Stimulated activated CD4-positive, alpha-beta T cell treated with anti-CD3 and anti-CD28 coated beads, TNF-alpha, amount 100 ng/mL, for 48 hours (primary cell): ENCODE measurements at regions not wholly inside any gene's neighbourhood (a gene's known extent, or its start where the extent isn't known, plus 50 kb on each side); places are given as distances from the start of the nearest gene placed in this dataset.

ENCODE experiments used
- DNase-seq, 3 donors: peaks; one replicate each; pipeline ENCODE4 v3.0.0-alpha.2; 2020; ENCODE audit warnings: low read depth in 3 of 3

DNA sequence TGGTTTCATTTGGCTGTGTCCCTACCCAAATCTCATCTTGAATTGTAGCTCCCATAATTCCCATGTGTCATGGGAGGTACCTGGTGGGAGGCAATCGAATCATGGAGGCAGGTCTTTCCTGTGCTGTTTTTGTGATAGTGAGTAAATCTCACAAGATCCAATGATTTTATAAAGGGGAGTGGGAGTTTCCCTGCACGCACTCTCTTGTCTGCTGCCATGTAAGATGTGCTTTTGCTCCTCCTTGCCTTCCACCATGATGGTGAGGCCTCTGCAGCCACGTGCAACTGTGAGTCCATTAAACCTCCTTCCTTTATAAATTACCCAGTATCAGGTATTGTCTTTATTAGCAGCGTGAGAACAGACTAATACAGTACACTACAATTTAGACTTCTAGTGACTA is 67.5 kb upstream of the LINC01488 start:
- no peak for DNase-seq

DNA sequence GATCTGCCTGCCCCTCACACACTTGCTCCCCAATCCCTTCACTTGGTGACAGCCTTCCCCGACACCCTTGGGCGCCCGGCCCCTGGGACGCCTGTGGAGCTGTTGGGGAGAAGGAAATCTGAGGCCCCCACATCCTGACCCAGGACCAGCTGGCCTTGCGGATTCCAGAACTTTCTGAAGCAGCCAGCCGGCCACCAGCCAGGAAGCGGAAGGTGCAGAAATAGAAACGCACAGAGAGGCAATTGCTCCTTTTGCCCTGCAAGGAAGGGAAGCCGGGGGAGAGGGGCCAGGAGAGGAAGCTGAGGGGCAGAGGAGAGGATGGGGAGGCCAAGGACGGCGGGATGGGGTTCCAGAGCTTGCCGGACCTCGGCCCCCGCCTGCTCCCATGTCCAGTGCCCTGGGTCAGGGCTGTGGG is 66.7 kb upstream of the LINC01488 start:
- no peak for DNase-seq

DNA sequence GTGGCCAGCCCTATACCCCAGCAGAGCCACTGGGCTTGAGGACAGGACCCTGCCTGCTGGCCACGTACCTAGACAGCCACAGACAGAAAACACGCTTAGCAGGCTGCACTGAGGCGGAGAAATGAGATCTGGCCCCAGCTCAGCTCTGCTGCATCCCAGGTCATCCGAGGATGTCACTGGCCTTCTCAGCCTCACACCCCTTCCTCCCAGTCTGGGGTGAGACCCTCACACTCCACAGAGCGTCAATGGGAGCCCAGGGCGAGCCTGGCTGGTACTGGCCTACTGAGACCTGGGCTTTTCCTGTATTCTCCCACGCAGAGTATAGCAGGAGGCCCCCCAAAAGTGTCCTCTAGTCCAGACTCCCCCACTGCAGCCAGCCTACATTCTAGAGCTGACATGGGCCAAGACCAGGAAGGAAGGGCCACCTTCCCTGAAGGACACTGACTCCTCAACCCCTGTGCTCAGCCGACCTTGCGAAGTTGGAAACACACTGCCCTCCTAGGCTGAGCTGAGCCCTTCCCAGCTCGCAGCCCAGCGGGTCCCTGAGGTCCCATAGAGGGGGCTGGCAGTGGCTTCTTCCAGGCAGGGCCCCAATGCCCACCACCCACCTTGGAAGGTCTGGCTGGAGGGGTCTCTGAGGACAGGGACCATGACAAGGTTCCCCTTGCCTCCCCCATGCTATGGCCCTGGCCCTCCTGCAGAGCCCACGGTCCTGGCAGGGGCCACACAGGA is 65.9 kb upstream of the LINC01488 start:
- no peak for DNase-seq

DNA sequence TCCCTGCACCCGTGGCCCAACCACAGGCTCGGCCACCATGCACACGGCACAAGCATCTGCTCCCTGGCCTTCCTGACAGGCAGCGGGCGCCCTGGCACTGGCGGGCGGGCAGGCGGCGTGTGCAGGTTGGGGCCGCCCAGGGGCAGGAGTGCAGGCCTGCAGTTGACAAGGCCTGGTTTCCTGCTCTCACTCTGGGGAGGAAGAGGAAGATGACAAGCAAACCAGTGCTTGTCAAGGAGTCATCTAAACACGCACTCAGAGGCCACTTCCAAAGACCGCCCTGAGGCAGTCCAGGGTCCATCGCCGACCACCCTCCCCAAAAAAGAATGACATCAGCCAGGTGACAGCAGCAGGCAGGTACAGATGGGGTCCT is 65.3 kb upstream of the LINC01488 start:
- no peak for DNase-seq

DNA sequence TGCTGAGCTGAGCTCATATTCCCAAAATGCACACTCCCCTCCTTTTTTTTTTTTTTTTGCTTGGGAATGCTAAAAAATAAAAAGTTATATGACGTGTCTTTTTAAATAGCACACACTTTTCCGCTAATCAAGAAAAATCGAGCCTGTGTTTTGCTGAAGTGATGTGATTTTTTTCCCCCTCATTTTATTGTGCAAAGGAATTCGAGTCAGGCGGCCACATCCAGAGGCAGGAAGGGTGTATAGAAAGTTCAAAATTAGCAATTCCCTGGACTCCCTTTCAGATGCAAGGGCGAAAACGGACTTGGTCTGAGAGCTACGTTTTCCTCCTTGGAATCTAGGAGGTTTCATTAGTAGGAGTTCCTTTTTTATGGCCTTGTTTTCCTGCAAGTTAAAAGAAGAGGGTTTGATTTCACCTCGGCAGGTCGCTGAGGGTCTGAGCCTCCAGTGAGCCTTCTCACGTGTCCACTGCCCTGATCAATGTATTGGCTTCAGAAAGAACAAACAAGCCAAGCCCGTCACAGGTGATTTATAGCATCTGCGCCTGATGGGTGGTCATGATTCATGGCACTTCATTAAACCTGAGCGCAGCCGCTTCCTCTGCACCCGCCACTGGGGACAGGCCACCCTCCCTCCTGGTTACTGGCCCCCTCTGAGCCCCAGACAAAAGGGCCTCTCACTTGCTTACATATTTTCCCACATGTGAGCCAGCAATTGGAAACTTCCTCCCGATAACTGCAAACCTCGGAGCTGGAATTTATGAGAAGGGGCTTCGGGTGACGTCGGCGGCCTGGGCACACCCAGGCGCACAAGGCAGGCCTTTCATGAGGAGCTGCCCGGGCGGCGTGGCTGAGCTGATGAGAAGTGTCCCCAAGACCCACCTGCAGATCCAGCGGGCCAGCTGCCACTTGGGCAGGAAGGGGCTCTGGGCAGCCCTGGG is 64.4 kb upstream of the LINC01488 start:
- DNase-seq: no peak

DNA sequence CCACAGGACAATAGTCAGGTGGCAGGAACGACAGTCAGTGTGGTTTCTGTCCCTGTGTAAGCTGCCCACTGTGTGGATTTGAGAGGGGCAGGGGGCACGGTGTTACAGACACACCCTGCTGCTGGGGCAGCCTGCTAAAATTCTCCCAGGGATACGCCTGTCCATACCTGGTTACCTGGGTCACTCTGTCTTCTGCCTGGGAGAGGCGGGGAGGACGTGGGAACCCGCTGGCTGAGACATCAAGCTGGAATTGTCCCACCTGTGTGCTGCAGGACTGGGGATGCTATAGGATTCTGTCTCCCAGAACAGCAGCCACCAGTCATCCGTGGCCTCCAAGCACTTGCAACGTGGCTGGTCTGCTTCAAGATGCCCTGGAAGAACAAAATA is 63.8 kb upstream of the LINC01488 start:
- no peak for DNase-seq

DNA sequence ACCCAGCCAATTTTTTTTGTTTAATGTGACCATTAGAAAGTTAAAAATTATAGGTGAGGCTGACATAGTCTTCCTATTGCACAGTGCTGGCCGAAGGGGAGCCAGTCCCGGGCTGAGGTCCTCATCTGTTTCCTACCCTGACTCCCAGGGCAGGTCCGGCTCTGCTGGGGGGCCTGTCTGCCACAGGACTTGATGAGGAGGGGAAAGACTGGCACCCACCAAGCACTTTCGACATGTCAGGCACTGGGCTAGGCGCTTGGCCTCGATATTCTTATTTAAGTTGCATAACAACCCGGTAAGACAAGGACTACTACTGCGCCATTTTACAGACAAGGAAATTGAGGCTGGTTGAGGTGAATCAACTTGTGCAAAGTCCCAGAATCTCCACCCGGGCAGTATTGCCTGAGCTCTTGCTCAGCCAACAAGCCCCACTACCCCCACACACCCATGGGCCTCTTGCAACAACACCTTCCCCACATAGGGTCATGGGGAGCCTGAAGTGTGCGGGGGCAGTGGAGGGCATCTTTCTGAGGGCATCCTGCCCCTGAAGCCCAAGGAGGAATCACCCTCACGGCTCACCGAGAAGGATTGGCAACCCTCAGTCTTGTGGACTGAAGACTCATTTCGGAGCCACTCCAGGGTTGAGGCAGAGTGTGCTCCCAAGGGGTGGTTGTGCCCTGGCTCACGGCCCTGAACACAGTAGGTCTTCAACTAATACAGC is 62.7 kb upstream of the LINC01488 start:
- DNase-seq: no peak

DNA sequence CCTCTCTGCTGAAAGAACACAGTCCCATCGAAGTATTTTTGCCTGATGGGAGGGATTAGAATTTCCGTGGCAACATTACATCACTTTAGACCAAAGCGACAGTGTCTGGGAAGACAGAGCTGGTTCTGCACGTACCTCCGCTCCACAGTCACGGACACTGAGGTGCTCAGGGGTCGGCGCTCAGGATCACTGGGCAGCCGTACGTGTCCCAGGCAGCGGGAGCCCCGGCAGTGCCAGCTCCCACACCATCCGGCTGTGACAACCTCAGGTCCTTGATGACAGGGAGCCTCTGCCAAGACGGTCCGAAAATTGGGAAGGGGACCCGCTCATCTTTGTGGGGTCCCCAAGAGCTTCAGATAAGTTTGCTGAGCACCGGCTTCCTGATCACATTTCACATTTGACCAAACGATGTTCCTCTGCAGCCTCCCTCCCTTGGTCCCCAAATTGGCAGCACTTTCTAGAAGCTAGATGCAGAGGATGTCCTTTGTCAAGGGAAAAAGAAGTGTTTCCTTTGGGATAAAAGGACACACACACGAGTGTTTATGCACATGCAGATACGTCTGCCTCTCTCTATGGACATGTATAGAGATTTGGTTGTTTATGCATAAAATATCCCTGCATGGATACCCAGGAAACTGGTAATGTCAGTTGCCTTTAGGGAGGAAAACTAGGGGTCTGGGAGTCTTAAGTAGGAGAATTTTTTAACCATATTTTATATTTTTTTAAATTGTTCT is 61.6 kb upstream of the LINC01488 start:
- no peak for DNase-seq

DNA sequence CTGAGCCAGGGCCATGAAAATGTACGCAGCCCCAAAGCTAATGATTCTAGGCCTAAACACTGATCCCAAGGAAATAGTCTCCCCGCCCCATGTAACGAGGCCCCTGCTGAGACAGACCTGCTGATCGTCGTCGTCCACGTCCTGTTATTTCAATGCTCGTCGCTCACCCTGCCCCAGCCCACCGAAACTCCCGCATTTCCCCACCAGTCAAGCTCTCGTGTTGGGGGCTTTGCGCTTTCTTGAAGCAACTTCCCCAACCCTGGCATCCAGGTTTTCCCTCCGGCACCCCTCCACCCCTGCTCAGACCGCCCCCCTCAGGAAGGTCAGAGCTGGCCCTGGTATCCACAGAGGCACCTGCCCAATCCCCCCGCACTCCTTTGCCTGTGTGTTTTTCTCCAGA is 58.8 kb upstream of the LINC01488 start:
- no peak for DNase-seq

DNA sequence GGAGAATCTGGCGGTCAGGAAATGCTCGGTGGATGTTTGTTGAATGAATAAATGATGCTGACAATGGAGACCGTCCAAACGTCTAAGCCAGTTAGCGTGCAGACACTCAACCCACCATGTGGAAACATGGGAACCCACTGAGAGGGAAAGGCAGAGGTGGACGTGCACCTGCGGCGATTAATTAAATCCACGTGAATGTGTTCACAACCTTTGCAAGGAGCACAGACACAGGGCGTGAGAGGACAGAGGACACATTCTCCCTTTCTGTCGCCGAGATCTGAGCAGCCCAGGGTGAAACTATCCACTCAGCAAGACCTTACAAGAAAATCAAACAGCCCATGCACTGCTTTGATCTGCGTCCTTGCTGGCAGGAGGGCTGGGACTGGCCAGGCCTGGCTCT is 58.3 kb upstream of the LINC01488 start:
- DNase-seq: no peak

DNA sequence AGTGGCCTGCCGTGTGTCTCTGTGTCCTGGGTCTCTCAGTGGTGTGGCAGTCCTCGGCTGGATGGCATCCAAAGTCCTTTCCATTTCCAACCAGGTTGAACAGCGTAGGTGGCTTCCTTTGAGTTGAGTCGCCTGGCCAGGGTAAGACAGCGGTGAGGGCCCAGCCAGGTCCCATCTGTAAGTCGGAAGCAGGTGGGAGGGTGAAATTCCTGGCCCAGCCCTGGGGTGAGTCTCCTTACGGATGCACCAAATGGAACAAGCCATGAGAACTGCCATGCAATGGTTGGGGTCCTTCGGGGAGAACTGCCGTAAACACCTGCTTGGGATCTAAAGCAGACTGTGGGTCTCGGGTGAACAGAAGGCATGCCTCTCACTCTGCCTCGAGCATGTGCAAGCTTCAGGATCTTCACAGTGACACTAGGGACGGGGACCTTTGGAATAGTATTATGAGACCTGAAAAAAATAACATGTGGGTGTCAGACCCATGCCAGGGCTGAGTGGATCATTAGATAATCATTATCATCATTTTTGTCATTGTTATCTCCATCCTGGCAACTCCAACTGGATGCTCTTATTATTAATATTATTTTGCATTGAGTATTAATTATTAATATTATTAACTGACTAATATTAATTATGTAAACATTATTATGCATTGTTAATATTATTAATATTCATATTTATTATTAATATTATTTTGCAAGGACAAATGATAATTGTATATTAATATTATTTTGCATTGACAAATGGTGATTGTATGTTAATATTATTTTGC is 57.7 kb upstream of the LINC01488 start:
- DNase-seq: no peak

DNA sequence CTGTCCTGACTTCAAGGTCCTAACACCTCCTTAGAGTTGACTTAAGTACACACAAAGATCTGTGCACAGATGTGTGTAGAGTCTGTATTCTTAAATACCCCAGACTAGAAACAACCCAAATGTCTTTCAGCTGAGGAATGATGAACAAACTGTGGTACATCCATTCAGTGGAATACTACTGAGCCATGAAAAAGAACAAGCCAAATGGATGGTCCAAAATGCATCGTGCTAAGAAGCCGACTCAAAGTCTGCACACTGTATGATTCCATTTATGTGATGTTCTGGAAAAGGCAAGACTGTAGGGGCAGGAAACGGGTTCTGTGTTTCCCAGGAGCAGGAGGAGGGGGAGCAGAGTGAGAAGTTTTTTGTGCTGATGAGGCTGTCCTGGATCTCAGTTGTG is 56.7 kb upstream of the LINC01488 start:
- no peak for DNase-seq

DNA sequence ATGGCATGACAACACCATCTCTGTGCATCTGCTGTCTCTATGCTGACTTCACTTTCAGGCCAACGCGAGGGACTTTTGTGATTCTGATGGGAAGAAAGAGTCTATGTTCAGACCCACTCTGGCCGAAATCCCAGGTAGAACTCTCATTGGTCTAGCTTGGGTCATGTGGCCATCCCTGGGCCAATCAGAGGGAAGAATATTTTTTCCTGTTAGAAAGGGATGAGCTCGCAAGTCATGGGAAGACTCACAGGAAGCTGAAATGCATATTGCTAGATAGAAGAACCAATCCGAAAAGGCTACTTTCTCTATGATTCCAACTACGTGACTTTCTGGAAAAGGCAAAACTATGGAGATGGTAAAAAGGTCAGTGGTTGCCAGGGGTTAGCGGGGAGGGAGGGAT is 56.0 kb upstream of the LINC01488 start:
- DNase-seq: no peak

DNA sequence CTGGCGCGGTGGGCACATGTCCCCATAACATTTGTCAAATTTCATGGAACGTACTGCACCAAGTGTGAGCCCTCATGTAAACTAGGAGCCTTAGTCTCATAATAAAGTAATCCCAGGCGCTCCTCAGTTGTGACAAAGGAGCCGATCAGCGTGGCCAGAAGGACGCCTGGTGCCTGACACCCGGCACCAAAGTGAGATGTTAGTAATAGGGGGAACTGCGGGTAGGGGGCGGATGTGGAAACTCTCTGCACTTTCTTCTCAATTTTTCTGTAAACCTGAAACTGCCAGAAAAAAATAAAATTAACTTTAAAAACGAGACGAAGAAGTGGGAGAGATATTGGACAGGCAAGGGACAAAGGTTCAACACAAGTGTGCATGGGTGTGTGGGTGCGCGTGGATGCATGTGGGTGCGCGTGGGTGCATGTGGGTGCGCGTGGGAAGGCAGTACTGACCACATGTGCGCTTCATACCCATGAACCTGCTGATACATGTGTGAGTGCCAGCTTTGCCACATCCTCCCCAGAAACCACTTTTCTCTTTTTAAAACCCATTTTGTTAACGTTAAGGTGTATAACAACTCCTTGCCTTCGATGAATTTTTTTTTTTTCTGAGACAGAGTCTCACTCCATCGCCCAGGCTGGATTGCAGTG is 55.4 kb upstream of the LINC01488 start:
- DNase-seq: peak in 1 of 3 donors; percentile 28

DNA sequence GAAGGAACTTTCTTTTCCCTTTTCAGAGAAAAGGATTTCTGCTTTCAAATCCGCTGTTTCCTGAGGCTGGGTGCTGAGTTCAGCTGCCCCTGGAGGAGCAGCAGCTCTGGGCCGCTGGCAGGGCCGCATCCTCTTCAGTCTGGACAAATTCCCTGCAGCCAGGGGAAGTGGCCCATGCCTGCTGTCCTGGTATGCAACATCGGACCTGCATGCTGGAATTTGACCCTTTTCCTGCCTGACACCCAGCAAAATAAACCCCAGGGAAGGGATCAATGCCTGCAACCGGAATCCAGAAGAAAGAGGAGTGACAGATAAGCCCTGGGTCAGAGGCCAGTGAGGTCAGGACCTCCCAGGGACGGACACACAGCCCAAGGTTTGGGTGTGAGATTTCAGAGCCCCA is 54.1 kb upstream of the LINC01488 start:
- DNase-seq: no peak

DNA sequence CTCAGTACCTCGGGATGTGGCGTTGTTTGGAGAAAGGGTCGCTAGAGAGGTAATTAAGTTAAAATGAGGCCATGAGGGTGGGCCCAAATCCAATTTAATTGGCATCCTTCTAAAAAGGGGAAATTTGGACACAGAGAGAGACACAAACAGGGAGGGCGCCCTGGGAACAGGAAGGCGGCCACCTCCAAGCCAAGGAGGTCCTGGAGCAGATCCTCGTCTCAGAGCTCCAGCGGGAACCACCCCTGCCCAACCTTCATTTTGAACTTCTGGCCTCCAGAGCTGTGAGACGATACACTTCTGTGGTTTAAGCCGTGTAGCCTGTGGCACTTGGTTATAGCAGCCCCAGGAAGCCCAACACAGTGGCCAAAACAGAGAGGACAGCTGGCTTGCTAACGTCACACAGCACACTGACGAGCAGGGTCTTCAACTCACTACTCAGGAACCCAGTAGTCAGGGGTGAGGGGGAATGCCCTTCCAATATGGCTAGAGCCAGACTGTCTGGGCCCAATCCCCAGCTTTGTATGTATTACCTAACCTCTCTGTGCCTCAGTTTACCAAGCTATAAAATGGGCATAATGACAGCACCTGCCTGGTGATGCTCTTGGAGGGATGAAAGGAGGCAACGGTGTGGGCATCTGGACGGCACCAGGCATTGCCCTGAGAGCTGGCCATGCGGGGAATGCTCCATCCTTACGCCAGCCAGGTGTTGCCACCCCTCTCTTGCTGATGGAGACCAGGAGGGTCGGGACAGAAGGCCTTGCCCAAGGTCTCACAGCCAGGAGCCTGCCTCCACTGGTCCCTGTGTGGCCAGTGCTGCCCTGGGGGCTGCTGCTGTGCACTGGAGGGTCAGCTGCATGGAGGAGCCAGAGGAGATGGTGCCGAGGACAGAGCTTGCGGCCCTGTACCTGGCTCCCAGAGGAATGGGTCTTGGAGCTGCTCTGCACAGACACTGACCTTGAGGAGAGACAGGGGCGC is 53.3 kb upstream of the LINC01488 start:
- DNase-seq: no peak

DNA sequence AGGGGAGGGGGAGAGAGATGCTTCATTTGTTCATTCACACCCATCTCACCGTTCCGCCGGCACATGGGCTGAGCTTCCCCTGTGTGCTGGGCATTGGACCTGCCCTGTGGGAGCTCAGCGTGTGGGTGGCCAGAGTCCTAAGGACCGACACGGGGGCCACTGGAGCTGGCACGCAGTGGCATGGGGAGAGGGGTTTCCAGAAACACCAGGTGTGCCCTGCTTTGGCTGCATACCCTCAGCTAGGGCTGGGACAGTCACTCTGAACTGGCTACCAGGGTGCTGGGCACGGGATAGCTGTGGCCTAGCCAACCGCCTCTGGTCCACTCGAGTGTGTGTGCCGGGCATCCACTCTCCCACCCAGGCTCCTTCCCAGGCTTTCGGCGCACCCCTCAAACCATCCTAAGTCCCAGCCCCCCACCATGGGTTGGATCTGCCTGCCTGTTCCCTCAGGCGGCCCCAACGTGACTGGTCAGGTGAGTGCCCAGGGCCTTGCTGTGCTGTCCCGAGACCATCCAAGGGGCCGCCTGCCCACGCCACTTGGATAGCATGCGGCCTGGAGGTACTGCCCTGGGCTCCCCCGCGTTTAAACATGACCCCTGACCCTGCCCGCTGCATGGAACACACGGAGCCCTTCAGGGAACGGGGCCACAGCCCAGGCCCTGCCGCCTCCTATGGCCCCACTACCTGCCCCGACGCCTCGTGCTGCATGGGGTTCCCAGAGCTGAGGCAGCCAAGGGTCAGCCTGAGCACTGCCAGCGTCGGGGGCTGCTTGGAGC is 51.6 kb upstream of the LINC01488 start:
- no peak for DNase-seq

DNA sequence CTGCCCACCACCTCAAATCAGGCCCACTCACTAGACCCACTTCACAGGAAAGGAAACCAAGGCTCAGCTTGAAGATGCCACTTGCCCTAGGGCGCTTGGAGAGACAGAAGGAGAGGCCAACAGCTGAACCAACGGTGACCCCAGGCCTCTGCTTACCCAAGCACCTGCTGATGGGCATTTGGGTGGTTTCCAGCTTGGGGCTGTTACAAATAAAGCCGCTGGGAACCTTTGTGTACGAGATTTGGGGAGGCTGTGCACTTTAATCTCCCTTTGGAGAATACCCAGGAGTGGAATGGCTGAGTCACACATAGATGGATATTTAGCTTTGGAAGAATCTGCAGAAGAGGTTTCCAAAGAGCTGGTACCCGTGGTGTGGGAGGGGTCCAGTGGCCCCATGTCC is 50.9 kb upstream of the LINC01488 start:
- no peak for DNase-seq

DNA sequence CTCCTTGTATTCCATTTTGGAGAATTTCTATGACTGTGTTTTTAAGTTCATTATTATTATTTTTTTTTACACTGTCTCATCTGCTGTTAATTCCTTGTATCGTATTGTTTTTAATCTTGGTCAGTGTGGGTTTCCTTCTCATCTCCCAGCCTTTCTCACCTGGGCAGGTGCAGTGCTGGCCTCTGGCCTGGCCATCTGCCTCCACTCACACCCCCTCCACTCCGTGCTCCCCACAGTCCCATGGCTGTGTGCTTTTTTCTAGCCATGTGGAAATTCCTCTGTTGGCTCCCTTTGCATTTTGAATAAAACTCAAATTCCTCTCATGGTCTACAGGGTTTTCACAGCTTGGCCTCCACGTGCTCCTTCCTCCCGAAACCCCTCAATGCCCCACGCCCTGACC is 50.3 kb upstream of the LINC01488 start:
- no peak for DNase-seq
